SJCRH30 (cell line): ENCODE measurements at regions not wholly inside any gene's neighbourhood (a gene's known extent, or its start where the extent isn't known, plus 50 kb on each side); places are given as distances from the start of the nearest gene placed in this dataset.
"Not testable (repeated sequence)": the region's sequence is repeated elsewhere in the genome, so short reads cannot be mapped to it uniquely, and the experiment has no call there.

Experiments used
- DNase-seq, 2 experiments: peaks; one replicate each; pipeline ENCODE4 v3.0.0-alpha.2; 2015 to 2020
- H3K27ac ChIP-seq: fragments of 250-450 bp; sonication (Bioruptor Pico); 2 replicates; pipeline ENCODE4 v1.5.1; 2020; ENCODE audit warnings: mild to moderate bottlenecking, moderate library complexity
- H3K27me3 ChIP-seq: fragments of 250-450 bp; sonication (Bioruptor Pico); 2 replicates; pipeline ENCODE4 v1.5.1; 2020; ENCODE audit warnings: mild to moderate bottlenecking, moderate library complexity
- H3K36me3 ChIP-seq: fragments of 250-450 bp; sonication (Bioruptor Pico); 2 replicates; pipeline ENCODE4 v1.5.1; 2020; ENCODE audit warnings: mild to moderate bottlenecking, moderate library complexity
- H3K4me1 ChIP-seq: fragments of 250-450 bp; sonication (Bioruptor Pico); 2 replicates; pipeline ENCODE4 v1.5.1; 2020; ENCODE audit warnings: mild to moderate bottlenecking, moderate library complexity
- H3K4me3 ChIP-seq: fragments of 250-450 bp; sonication (Bioruptor Pico); 2 replicates; pipeline ENCODE4 v1.5.1; 2020; ENCODE audit warnings: mild to moderate bottlenecking, moderate library complexity
- H3K9me3 ChIP-seq: fragments of 250-450 bp; sonication (Bioruptor Pico); replicated peaks from 2 replicates; pipeline ENCODE4 v1.5.1; 2020; ENCODE audit warnings: mild to moderate bottlenecking, moderate library complexity

DNA sequence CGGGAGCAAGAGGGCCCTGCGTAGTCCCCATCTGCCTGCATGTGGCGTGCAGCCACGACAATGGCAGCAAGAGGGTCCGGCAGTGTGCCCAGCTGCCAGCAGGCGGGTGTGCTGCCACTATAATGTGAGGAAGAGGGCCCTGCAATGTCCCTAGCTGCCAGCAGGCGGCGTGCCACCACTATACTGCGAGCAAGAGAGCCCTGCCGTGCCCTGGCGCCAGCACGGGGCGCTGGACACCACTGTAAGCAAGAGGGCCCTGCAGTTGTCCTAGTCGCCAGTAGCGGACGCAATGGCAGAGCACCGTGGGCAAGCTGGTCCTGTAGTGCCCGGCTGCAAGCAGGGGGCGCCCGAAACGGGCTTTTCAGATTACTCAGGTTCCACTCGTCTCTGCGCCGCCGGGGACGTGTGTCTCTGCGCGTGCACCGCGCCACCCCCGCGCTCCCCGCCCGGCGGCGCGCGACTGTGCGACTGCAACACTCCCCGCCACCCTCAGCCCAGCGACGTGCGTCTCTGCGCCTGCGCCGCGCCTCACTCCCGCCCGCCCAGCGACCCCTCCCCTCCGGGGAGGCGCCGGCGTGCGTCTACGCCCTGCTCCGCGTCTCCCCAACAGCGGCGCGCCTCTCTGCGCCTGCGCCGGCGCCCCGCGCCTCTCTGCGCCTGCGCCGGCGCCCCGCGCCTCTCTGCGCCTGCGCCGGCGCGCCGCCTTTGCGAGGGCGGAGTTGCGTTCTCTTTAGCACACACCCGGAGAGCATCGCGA is 159.4 kb upstream of the FRG2B start:
- H3K27me3 ChIP-seq, H3K4me1 ChIP-seq, H3K36me3 ChIP-seq, H3K9me3 ChIP-seq, DNase-seq, H3K27ac ChIP-seq, H3K4me3 ChIP-seq: not testable (repeated sequence)

DNA sequence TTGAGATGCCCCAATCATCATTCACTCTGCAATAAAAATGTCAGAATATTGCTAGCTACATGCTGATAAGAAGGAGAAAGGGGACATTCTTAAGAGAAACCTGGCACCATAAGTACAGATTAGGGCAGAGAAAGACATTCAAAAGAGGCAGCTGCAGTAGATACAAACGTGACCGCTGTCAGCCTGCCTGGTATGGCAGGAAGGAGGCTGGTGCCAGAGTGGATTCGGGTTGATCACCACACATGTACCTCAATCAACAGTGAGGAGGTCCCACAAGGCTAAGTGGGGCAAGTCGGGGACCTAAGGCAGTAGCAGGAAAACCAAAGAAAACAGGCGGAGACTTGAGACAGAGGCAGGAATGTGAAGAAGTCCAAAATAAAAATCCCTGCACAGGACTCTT is 158.6 kb upstream of the FRG2B start:
- H3K4me1 ChIP-seq, H3K4me3 ChIP-seq, H3K27me3 ChIP-seq, H3K27ac ChIP-seq, H3K9me3 ChIP-seq, DNase-seq, H3K36me3 ChIP-seq: not testable (repeated sequence)

DNA sequence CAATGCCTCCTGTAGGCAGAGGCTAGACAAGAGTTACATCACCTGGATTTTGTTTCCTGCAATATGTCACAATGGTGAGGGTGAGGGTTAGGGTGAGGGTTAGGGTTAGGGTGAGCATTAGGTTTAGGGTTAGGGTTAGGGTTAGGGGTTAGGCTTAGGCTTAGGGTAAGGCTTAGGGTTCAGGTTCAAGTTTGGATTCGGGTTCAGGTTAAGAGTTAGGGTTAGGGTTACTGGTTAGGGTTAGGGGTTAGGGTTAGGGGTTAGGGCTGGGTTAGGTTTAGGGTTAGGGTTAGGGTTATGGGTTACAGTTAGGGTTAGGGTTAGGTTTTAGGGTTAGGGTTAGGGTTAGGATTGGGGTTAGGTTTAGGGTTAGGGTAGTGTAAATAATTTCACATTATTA is 138.7 kb upstream of the FRG2B start:
- not testable (repeated sequence) for H3K4me1 ChIP-seq, DNase-seq, H3K36me3 ChIP-seq, H3K9me3 ChIP-seq, H3K4me3 ChIP-seq, H3K27me3 ChIP-seq, H3K27ac ChIP-seq

DNA sequence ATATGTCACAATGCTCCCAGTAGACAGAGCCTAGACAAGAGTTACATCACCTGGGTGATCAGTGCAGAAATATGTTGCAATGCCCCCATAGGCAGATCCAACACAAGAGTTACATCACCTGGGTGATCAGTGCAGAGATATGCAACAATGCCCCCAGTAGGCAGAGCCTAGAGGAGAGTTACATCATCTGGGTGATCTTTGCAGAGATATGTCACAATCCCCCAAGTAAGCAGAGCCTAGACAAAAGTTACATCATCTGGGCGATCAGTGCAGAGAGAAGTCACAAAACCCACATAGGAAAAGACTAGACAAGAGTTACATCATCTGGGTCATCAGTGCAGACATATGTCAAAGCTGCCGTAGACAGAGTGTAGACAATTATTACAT is 138.2 kb upstream of the FRG2B start:
- not testable (repeated sequence) for H3K27me3 ChIP-seq, H3K9me3 ChIP-seq, H3K4me3 ChIP-seq, DNase-seq, H3K27ac ChIP-seq, H3K36me3 ChIP-seq, H3K4me1 ChIP-seq

DNA sequence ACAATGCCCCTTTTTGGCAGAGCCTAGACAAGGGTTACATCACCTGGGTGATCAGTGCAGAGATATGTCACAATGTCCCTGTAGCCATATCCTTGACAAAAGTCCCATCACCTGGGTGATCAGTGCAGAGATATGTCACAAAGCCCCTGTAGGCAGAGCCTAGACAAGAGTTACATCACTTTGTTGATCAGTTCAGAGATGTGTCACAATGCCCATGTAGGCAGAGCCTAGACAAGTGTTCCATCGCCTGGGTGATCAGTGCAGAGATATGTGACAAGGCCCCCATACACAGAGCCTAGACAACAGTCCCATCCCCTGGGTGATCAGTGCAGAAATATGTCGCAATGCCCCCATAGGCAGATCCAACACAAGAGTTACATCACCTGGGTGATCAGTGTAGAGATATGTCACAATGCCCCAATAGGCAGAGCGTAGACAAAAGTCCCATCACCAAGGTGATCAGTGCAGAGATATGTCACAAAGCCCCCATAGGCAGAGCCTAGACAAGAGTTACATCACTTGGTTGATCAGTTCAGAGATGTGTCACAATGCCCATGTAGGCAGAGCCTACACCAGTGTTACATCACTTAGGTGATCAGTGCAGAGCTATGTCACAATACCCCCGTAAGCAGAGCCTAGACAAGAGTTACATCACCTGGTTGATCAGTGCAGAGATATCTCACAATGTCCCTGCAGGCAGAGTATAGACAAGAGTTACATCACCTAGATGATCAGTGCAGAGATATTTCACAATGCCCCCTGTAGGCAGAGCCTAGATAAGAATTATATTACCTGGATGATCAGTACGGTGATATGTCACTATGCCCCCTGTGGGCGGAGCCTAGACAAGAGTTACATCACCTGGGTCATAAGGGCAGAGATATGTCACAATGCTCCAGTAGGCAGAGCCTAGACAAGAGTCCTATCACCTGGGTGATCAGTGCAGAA is 137.6 kb upstream of the FRG2B start:
- not testable (repeated sequence) for H3K4me3 ChIP-seq, H3K36me3 ChIP-seq, H3K9me3 ChIP-seq, H3K4me1 ChIP-seq, H3K27ac ChIP-seq, H3K27me3 ChIP-seq
- DNase-seq, result peak in 1 of 2 experiments; percentile 0

DNA sequence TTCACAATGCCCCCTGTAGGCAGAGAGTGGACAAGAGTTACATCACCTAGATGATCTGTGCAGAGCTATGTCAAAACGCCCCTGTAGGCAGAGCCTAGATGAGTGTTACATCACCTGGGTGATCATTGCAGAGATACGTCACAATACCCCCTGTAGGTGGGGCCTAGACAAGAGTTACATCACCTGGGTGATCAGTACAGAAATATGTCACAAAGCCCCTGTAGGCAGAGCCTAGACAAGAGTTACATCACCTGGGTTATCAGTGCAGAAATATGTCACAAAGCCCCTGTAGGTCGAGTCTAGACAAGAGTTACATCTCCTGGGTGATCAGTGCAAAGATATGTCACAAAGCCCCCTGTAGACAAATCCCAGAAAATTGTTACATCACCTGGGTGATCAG is 136.6 kb upstream of the FRG2B start:
- not testable (repeated sequence) for H3K4me1 ChIP-seq, H3K9me3 ChIP-seq, DNase-seq, H3K27ac ChIP-seq, H3K36me3 ChIP-seq, H3K27me3 ChIP-seq, H3K4me3 ChIP-seq

DNA sequence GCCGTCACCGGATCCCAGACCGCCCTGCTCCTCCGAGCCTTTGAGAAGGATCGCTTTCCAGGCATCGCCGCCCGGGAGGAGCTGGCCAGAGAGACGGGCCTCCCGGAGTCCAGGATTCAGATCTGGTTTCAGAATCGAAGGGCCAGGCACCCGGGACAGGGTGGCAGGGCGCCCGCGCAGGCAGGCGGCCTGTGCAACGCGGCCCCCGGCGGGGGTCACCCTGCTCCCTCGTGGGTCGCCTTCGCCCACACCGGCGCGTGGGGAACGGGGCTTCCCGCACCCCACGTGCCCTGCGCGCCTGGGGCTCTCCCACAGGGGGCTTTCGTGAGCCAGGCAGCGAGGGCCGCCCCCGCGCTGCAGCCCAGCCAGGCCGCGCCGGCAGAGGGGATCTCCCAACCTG is 127.0 kb upstream of the FRG2B start:
- not testable (repeated sequence) for H3K27me3 ChIP-seq, H3K4me3 ChIP-seq, H3K36me3 ChIP-seq, H3K27ac ChIP-seq, DNase-seq, H3K4me1 ChIP-seq, H3K9me3 ChIP-seq
